GDM1 (cell line): ENCODE measurements at regions not wholly inside any gene's neighbourhood (a gene's known extent, or its start where the extent isn't known, plus 50 kb on each side); places are given as distances from the start of the nearest gene placed in this dataset.

Experiments
- DNase-seq: peaks from one replicate; lab custom pipeline; 2025; lab: John Stamatoyannopoulos, UW

- DNase-seq = no peak
Observed at GRCh38 chr12:105930557-105931503, 207.9 kb downstream of the NUAK1 start.

GRCh38 chr12:105931762-105932570 is 206.8 kb downstream of the NUAK1 start:
- no peak for DNase-seq

- no peak for DNase-seq
Observed at GRCh38 chr12:105933671-105934665, 204.8 kb downstream of the NUAK1 start.

GRCh38 chr12:105935106-105935505 is 203.6 kb downstream of the NUAK1 start:
- DNase-seq = no peak

- no peak for DNase-seq
Observed at GRCh38 chr12:105935981-105936380, 202.8 kb downstream of the NUAK1 start.

GRCh38 chr12:105936496-105936895 is 202.3 kb downstream of the NUAK1 start:
- no peak for DNase-seq

GRCh38 chr12:105937009-105937408 is 201.7 kb downstream of the NUAK1 start:
- DNase-seq = no peak

- no peak for DNase-seq
Observed at GRCh38 chr12:105939181-105939721, 199.5 kb downstream of the NUAK1 start.

GRCh38 chr12:105942281-105942680 is 196.5 kb downstream of the NUAK1 start:
- DNase-seq = no peak

GRCh38 chr12:105943525-105943924 is 195.2 kb downstream of the NUAK1 start:
- DNase-seq = no peak

- no peak for DNase-seq
Observed at GRCh38 chr12:105944628-105945027, 194.1 kb downstream of the NUAK1 start.

- DNase-seq = no peak
Observed at GRCh38 chr12:105945880-105946279, 192.9 kb downstream of the NUAK1 start.

- no peak for DNase-seq
Observed at GRCh38 chr12:105946493-105946901, 192.3 kb downstream of the NUAK1 start.

GRCh38 chr12:105947906-105948305 is 190.8 kb downstream of the NUAK1 start:
- DNase-seq = no peak

- DNase-seq = no peak
Observed at GRCh38 chr12:105948331-105948730, 190.4 kb downstream of the NUAK1 start.

- no peak for DNase-seq
Observed at GRCh38 chr12:105949391-105949790, 189.4 kb downstream of the NUAK1 start.

GRCh38 chr12:105951732-105952131 is 187.0 kb downstream of the NUAK1 start:
- DNase-seq = no peak

- no peak for DNase-seq
Observed at GRCh38 chr12:105954951-105955931, 183.5 kb downstream of the NUAK1 start.

GRCh38 chr12:105955976-105956375 is 182.8 kb downstream of the NUAK1 start:
- no peak for DNase-seq
